GF-D8 (cell line): ENCODE measurements at regions not wholly inside any gene's neighbourhood (a gene's known extent, or its start where the extent isn't known, plus 50 kb on each side); places are given as distances from the start of the nearest gene placed in this dataset.

ENCODE experiments used
- DNase-seq: peaks from one replicate; lab custom pipeline; 2025; lab: John Stamatoyannopoulos, UW

GRCh38 chr6:20024978-20025377 lies 187.3 kb downstream of the MBOAT1 start:
- no peak for DNase-seq

DNA sequence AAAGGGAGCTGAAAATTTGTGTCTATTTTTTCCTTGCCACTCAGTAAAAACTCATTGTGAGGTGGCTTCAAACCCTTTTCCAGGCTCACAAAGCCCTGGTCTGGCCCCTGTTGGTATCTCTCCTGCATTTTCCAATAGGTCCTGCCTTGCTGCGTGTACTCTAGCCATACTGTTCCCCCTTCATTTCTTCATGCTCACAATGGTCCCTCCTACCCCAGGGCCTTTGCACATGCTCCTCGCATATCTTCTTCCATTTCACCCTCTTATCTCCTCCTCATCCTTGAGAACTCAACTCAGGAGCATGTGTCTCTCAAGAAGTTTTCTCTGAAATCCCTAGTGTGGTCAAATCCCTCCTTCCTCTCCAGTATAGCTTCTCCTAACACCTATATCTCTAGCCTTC lies 186.6 kb downstream of the MBOAT1 start:
- no peak for DNase-seq

GRCh38 chr6:20028143-20028542 lies 184.1 kb downstream of the MBOAT1 start:
- no peak for DNase-seq

DNA sequence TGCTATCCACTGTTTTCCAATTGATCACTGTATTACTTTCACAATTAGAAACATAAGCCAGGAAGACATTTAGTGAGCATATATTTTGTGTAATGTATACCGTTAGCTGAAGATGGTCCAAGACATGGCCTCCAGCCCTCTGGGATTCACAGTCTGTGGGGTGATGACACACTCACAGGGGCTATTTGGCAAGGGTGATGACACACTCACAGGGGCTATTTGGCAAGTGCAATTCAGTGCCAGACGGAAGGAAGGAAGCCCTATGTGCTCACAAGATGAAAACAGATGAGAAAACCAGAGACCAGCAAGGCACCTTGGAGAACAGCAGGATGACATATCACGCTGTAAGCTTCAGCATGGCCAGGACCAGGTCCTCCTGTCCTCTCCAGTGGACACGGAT lies 183.7 kb downstream of the MBOAT1 start:
- DNase-seq: peak; percentile 55

GRCh38 chr6:20029979-20030378 lies 182.3 kb downstream of the MBOAT1 start:
- DNase-seq: no peak

- no peak for DNase-seq
These were observed 180.9 kb downstream of the MBOAT1 start for GRCh38 chr6:20031342-20031741.

GRCh38 chr6:20033697-20034407 lies 178.4 kb downstream of the MBOAT1 start:
- DNase-seq: no peak

DNA sequence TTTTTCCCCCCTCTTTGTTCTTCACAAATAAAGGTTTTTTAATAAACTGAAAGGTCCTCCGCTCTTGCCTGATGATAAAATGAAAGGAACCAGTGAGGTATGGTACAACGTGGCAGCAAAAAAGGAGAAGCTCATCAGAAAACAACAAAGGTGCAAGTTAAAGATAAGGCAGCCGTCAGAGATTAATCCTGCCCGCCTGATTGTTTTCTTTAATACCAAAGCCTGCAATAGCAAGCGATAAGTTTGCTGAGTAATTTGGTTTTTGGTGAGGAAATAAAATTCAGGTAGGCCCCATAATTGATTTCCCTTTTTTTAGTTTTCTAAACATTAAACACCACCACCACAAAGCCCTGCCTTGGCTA lies 177.9 kb downstream of the MBOAT1 start:
- peak; percentile 32 for DNase-seq

DNA sequence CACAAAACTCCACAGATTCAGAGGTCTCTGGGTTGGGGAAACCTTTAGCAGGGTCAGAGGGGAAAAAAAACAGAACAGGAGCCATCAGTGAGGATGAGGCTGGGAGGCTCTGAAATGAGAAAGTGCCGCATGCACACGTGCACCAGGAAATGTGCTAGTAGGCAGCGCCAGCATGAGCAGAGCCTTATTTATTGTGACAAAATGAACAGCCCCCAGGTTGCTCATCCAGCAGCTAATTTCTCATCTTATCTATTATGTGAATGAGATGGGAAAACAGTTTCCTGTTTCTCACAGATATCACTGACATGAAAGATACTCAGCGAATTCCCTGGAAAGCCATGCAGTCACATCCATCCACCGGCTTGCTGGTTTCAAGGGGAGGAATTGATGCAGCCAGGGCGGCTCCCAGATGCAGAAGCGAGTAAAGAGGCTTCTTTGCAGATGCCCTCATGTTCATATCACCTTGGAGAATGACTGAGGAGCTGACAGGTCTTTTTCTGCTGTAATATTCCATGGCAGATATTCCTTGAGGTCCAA lies 176.1 kb downstream of the MBOAT1 start:
- no peak for DNase-seq

DNA sequence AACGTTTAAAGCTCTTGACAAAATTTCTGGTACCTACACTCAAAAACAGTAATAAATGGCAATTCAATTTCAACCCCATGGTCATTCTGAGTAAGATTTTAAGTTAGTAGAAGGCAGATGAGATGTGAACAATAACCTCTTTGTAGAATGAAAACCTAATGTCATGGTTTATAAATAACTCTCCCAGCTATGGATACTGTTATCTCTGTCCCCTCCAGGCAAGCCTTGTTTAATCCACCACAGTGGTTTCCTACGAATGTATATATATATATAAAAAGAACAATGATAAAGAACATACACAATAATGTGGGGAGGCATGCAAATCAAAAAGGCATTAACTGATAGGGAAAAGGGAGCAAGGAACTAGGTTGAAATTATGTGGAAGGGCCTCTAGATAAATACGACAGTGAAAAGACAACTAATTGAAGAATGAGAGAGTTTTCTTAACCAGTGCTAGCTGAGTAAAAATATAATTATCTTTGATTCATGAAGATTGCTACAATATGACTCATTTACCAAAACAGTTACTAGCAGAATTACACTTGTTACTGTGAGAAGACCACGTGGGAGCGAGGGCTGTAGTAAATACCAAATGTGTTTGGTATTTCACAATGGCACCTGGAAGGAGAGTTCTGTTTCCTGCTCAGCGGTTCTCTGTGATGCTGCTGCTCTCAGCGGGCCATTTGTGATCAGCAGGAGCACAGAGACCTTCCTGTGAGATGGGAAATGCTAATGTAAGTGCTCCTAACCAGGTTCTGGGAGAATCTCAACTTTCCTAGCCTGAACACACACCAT lies 173.7 kb downstream of the MBOAT1 start:
- DNase-seq: no peak

- no peak for DNase-seq
These were observed 167.4 kb downstream of the MBOAT1 start for GRCh38 chr6:20044883-20045282.
